GM23338 (cell line): ENCODE measurements at regions not wholly inside any gene's neighbourhood (a gene's known extent, or its start where the extent isn't known, plus 50 kb on each side); places are given as distances from the start of the nearest gene placed in this dataset.

Source experiments
- ATAC-seq: fragments of 200-7000 bp; cut with Tn5 transposase; 3 replicates; pipeline ENCODE4 v1.9.1; 2020
- DNase-seq: peaks from one replicate; pipeline ENCODE4 v3.0.0-alpha.2; 2015; ENCODE audit warnings: low spot score
- H2AFZ ChIP-seq: fragments of 200-600 bp; sonication (generic); 2 replicates; pipeline ENCODE4 v1.8.0; 2016; ENCODE audit warnings: antibody characterized with exemption, mild to moderate bottlenecking, moderate library complexity
- H3F3A ChIP-seq: fragments of 200-600 bp; sonication (generic); replicated peaks from 2 replicates; pipeline ENCODE4 v1.8.0; 2017; ENCODE audit warnings: antibody characterized with exemption, mixed run types, low read depth
- H3K27ac ChIP-seq: fragments of 200-600 bp; sonication (generic); 2 replicates; pipeline ENCODE4 v1.6.1; 2016; ENCODE audit warnings: low read depth
- H3K27me3 ChIP-seq: fragments of 200-600 bp; sonication (generic); 2 replicates; pipeline ENCODE4 v1.8.0; 2016; ENCODE audit warnings: mild to moderate bottlenecking, mixed run types, moderate library complexity; ENCODE audit not compliant: insufficient read depth
- H3K36me3 ChIP-seq: fragments of 200-600 bp; sonication (generic); 2 replicates; pipeline ENCODE4 v1.8.0; 2016; ENCODE audit warnings: mild to moderate bottlenecking; ENCODE audit not compliant: insufficient read depth
- H3K4me1 ChIP-seq: fragments of 200-600 bp; sonication (generic); 2 replicates; pipeline ENCODE4 v1.8.0; 2016; ENCODE audit warnings: mild to moderate bottlenecking, moderate library complexity; ENCODE audit not compliant: insufficient read depth
- H3K4me2 ChIP-seq: fragments of 200-600 bp; sonication (generic); 2 replicates; pipeline ENCODE4 v1.7.1; 2017; ENCODE audit warnings: mixed run types
- H3K4me3 ChIP-seq: fragments of 200-600 bp; sonication (generic); 2 replicates; pipeline ENCODE4 v1.6.1; 2016; ENCODE audit warnings: mixed run types
- H3K79me2 ChIP-seq: fragments of 200-600 bp; sonication (generic); replicated peaks from 2 replicates; pipeline ENCODE4 v1.8.0; 2017; ENCODE audit warnings: mild to moderate bottlenecking; ENCODE audit not compliant: insufficient read depth
- H3K9me2 ChIP-seq: fragments of 200-600 bp; sonication (generic); 2 replicates; pipeline ENCODE4 v1.8.0; 2017; ENCODE audit not compliant: insufficient read depth
- H4K20me1 ChIP-seq: fragments of 200-600 bp; sonication (generic); replicated peaks from 2 replicates; pipeline ENCODE4 v1.8.0; 2017; ENCODE audit warnings: mild to moderate bottlenecking; ENCODE audit not compliant: insufficient read depth
- H3K27ac Mint-ChIP-seq: 2 replicates; pipeline ENCODE4 v1.8.0; 2020; ENCODE audit warnings: inconsistent platforms, mild to moderate bottlenecking, moderate library complexity, mixed read lengths
- H3K27me3 Mint-ChIP-seq: 3 replicates; pipeline ENCODE4 v1.8.0; 2022; ENCODE audit warnings: low read depth, mild to moderate bottlenecking, moderate library complexity, mixed read lengths, inconsistent platforms; ENCODE audit not compliant: insufficient read depth, poor library complexity
- H3K36me3 Mint-ChIP-seq: 3 replicates; pipeline ENCODE4 v1.8.0; 2021; ENCODE audit warnings: low read depth, mild to moderate bottlenecking, inconsistent platforms, moderate library complexity, mixed read lengths
- H3K4me1 Mint-ChIP-seq: 3 replicates; pipeline ENCODE4 v1.8.0; 2020; ENCODE audit warnings: mild to moderate bottlenecking, inconsistent platforms, mixed read lengths
- H3K4me3 Mint-ChIP-seq: 3 replicates; pipeline ENCODE4 v1.8.0; 2021; ENCODE audit warnings: moderate library complexity, mild to moderate bottlenecking, inconsistent platforms, mixed read lengths
- H3K9me3 Mint-ChIP-seq: 3 replicates; pipeline ENCODE4 v1.8.0; 2020; ENCODE audit warnings: moderate library complexity, mild to moderate bottlenecking, inconsistent platforms, mixed read lengths
- EZH2 ChIP-seq: fragments of 200-600 bp; sonication (generic); IDR thresholded peaks from one replicate; pipeline ENCODE4 v1.8.0; 2017; ENCODE audit warnings: antibody characterized with exemption, mild to moderate bottlenecking, low read depth; ENCODE audit not compliant: unreplicated experiment
- JUNB ChIP-seq: IDR thresholded peaks from one replicate; pipeline ENCODE4 v1.6.1; 2016; ENCODE audit warnings: antibody characterized with exemption; ENCODE audit not compliant: unreplicated experiment
- POLR2AphosphoS5 ChIP-seq: IDR thresholded peaks from 2 replicates; pipeline ENCODE4 v1.6.1; 2016; ENCODE audit warnings: antibody characterized with exemption, low read depth
- REST ChIP-seq: IDR thresholded peaks from one replicate; pipeline ENCODE4 v1.6.1; 2018; ENCODE audit warnings: antibody characterized with exemption; ENCODE audit not compliant: unreplicated experiment
- ZNF331 ChIP-seq: fragments of 250-450 bp; sonication (Bioruptor Pico); IDR thresholded peaks from 2 replicates; pipeline ENCODE4 v1.5.0; 2020; ENCODE audit warnings: low read depth, mild to moderate bottlenecking, moderate library complexity
- TF ChIP-seq, protein P1 (sequence below): fragments of 250-450 bp; sonication (Bioruptor Pico); IDR thresholded peaks from 2 replicates; pipeline ENCODE4 v1.5.0; 2020; ENCODE audit warnings: mild to moderate bottlenecking, moderate library complexity
- TF ChIP-seq, protein P2 (sequence below), 2 experiments: fragments of 200-600 bp in 1 of 2; sonication (generic) in 1 of 2; conservative IDR thresholded peaks; 2 replicates each; pipeline versions ENCODE4 v1.5.1 to v1.6.1; 2016 to 2017; ENCODE audit warnings: antibody characterized with exemption in 2 of 2, low read depth in 2 of 2, mild to moderate bottlenecking in 2 of 2, moderate library complexity in 1 of 2

GRCh38 chr4:187467224-187467623 is 528.3 kb upstream of the ZFP42 start (continued):
- TF ChIP-seq REST (no peak), ZNF331 (CRISPR knock-in tag) (no peak), EZH2 (no peak), POLR2AphosphoS5 (no peak)

GRCh38 chr4:187469627-187470026 is 525.9 kb upstream of the ZFP42 start:
- no peaks in the 10 kb centered on the region for H3K4me1 Mint-ChIP-seq

DNA sequence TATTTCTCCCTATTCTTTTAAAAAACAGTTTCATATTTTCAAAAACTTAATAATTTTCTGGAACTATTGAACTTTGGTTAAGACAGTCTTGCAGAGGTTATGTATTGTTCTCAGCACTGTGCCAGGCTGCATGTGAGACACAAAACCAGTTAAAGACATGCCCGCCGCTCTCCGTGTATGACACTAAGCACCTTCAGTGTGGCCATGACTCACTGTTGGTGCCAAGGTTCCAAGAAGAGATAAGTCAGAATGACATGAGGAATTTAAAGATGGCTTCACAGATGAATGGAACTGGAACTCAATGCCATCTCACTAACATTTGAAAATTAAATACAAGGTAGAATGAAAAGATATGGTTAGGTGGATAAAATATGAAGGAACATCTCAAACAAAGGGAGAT is 525.5 kb upstream of the ZFP42 start:
- ATAC-seq (no peak), DNase-seq (no peak)
- Histone ChIP-seq H4K20me1 (no peaks in the 10 kb centered on the region), H3K36me3 (no peaks in the 10 kb centered on the region), H3F3A (no peaks in the 10 kb centered on the region), H3K4me3 (no peak overlapping the region), H3K79me2 (no peaks in the 10 kb centered on the region), H3K9me2 (no peaks in the 10 kb centered on the region), H3K4me1 (no peaks in the 10 kb centered on the region), H3K27ac (no peak overlapping the region), H3K4me2 (no peak overlapping the region), H3K27me3 (no peaks in the 10 kb centered on the region), H2AFZ (no peak overlapping the region)
- H3K4me1 Mint-ChIP-seq = no peaks in the 10 kb centered on the region
- H3K4me3 Mint-ChIP-seq = no peak overlapping the region
- H3K27ac Mint-ChIP-seq = no peak overlapping the region
- H3K9me3 Mint-ChIP-seq = no peaks in the 10 kb centered on the region
- no peaks in the 10 kb centered on the region; the same call in 2 of the 3 replicates for H3K36me3 Mint-ChIP-seq
- H3K27me3 Mint-ChIP-seq = no peaks in the 10 kb centered on the region
- no peak for TF ChIP-seq JUNB
- TF ChIP-seq POLR2AphosphoS5 = no peak
- no peak for TF ChIP-seq EZH2
- TF ChIP-seq, protein P1, sequence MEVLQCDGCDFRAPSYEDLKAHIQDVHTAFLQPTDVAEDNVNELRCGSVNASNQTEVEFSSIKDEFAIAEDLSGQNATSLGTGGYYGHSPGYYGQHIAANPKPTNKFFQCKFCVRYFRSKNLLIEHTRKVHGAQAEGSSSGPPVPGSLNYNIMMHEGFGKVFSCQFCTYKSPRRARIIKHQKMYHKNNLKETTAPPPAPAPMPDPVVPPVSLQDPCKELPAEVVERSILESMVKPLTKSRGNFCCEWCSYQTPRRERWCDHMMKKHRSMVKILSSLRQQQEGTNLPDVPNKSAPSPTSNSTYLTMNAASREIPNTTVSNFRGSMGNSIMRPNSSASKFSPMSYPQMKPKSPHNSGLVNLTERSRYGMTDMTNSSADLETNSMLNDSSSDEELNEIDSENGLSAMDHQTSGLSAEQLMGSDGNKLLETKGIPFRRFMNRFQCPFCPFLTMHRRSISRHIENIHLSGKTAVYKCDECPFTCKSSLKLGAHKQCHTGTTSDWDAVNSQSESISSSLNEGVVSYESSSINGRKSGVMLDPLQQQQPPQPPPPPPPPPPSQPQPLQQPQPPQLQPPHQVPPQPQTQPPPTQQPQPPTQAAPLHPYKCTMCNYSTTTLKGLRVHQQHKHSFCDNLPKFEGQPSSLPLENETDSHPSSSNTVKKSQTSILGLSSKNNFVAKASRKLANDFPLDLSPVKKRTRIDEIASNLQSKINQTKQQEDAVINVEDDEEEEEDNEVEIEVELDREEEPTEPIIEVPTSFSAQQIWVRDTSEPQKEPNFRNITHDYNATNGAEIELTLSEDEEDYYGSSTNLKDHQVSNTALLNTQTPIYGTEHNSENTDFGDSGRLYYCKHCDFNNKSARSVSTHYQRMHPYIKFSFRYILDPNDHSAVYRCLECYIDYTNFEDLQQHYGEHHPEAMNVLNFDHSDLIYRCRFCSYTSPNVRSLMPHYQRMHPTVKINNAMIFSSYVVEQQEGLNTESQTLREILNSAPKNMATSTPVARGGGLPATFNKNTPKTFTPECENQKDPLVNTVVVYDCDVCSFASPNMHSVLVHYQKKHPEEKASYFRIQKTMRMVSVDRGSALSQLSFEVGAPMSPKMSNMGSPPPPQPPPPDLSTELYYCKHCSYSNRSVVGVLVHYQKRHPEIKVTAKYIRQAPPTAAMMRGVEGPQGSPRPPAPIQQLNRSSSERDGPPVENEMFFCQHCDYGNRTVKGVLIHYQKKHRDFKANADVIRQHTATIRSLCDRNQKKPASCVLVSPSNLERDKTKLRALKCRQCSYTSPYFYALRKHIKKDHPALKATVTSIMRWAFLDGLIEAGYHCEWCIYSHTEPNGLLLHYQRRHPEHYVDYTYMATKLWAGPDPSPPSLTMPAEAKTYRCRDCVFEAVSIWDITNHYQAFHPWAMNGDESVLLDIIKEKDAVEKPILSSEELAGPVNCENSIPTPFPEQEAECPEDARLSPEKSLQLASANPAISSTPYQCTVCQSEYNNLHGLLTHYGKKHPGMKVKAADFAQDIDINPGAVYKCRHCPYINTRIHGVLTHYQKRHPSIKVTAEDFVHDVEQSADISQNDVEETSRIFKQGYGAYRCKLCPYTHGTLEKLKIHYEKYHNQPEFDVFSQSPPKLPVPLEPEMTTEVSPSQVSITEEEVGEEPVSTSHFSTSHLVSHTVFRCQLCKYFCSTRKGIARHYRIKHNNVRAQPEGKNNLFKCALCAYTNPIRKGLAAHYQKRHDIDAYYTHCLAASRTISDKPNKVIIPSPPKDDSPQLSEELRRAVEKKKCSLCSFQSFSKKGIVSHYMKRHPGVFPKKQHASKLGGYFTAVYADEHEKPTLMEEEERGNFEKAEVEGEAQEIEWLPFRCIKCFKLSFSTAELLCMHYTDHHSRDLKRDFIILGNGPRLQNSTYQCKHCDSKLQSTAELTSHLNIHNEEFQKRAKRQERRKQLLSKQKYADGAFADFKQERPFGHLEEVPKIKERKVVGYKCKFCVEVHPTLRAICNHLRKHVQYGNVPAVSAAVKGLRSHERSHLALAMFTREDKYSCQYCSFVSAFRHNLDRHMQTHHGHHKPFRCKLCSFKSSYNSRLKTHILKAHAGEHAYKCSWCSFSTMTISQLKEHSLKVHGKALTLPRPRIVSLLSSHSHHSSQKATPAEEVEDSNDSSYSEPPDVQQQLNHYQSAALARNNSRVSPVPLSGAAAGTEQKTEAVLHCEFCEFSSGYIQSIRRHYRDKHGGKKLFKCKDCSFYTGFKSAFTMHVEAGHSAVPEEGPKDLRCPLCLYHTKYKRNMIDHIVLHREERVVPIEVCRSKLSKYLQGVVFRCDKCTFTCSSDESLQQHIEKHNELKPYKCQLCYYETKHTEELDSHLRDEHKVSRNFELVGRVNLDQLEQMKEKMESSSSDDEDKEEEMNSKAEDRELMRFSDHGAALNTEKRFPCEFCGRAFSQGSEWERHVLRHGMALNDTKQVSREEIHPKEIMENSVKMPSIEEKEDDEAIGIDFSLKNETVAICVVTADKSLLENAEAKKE (CRISPR knock-in tag) = no peak

More at GRCh38 chr4:187469627-187470026, 525.9 kb upstream of the ZFP42 start:
- Histone ChIP-seq H3K9me2 (no peaks in the 10 kb centered on the region), H3K79me2 (no peaks in the 10 kb centered on the region), H3K4me2 (no peak overlapping the region), H3K27ac (no peak overlapping the region), H3K27me3 (no peaks in the 10 kb centered on the region), H3K36me3 (no peaks in the 10 kb centered on the region), H2AFZ (no peak overlapping the region), H3K4me3 (no peak overlapping the region), H3K4me1 (no peaks in the 10 kb centered on the region), H3F3A (no peaks in the 10 kb centered on the region), H4K20me1 (no peaks in the 10 kb centered on the region)
- Mint-ChIP-seq H3K27ac (no peak overlapping the region), H3K4me3 (no peak overlapping the region), H3K36me3 (no peaks in the 10 kb centered on the region; the same call in 2 of the 3 replicates), H3K9me3 (no peaks in the 10 kb centered on the region), H3K27me3 (no peaks in the 10 kb centered on the region)
- DNase-seq = no peak
- ATAC-seq = no peak
- no peak for TF ChIP-seq JUNB
- TF ChIP-seq, protein P2, sequence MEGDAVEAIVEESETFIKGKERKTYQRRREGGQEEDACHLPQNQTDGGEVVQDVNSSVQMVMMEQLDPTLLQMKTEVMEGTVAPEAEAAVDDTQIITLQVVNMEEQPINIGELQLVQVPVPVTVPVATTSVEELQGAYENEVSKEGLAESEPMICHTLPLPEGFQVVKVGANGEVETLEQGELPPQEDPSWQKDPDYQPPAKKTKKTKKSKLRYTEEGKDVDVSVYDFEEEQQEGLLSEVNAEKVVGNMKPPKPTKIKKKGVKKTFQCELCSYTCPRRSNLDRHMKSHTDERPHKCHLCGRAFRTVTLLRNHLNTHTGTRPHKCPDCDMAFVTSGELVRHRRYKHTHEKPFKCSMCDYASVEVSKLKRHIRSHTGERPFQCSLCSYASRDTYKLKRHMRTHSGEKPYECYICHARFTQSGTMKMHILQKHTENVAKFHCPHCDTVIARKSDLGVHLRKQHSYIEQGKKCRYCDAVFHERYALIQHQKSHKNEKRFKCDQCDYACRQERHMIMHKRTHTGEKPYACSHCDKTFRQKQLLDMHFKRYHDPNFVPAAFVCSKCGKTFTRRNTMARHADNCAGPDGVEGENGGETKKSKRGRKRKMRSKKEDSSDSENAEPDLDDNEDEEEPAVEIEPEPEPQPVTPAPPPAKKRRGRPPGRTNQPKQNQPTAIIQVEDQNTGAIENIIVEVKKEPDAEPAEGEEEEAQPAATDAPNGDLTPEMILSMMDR (conservative IDR thresholded peaks at IDR 0.05; ENCODE audit: low read depth in 2 of 2) = no peak
